ENCODE measurements at regions not wholly inside any gene's neighbourhood (a gene's known extent, or its start where the extent isn't known, plus 50 kb on each side); places are given as distances from the start of the nearest gene placed in this dataset.

- ATAC-seq: no peak
- POLR2A ChIA-PET: no interaction called here
- Mint-ChIP-seq H3K27me3 (no peaks in the 10 kb centered on the region), H3K9me3 (no peaks in the 10 kb centered on the region), H3K4me1 (ENCODE audit: low read depth) (no peaks in the 10 kb centered on the region), H3K4me3 (no peak overlapping the region), H3K27ac (no peak overlapping the region), H3K36me3 (ENCODE audit: low read depth) (no peaks in the 10 kb centered on the region)
- CTCF ChIA-PET: no interaction called here
- TF ChIP-seq CTCF (IDR thresholded peaks at IDR 0.05): no peak
- DNase-seq: no peak
- intact Hi-C loops (cut with micrococcal nuclease): no loop called here
Measured at GRCh38 chr7:15839416-15840100, 153.1 kb upstream of the MEOX2 start.

GRCh38 chr7:15838265-15838664 is 151.8 kb upstream of the MEOX2 start:
- ChIA-PET POLR2A (no interaction called here), CTCF (no interaction called here)
- TF ChIP-seq CTCF (IDR thresholded peaks at IDR 0.05): no peak
- Mint-ChIP-seq H3K4me3 (no peak overlapping the region), H3K36me3 (ENCODE audit: low read depth) (no peaks in the 10 kb centered on the region), H3K4me1 (ENCODE audit: low read depth) (no peaks in the 10 kb centered on the region), H3K27ac (no peak overlapping the region), H3K9me3 (no peaks in the 10 kb centered on the region), H3K27me3 (no peaks in the 10 kb centered on the region)
- ATAC-seq (no peak), DNase-seq (no peak)
- intact Hi-C loops (cut with micrococcal nuclease): no loop called here

- Mint-ChIP-seq H3K27ac (no peak overlapping the region), H3K4me3 (no peak overlapping the region), H3K36me3 (ENCODE audit: low read depth) (no peaks in the 10 kb centered on the region), H3K9me3 (no peaks in the 10 kb centered on the region), H3K4me1 (ENCODE audit: low read depth) (no peaks in the 10 kb centered on the region), H3K27me3 (no peaks in the 10 kb centered on the region)
- no peak for TF ChIP-seq CTCF (IDR thresholded peaks at IDR 0.05)
- ChIA-PET CTCF (no interaction called here), POLR2A (no interaction called here)
- intact Hi-C loops (cut with micrococcal nuclease): no loop called here
- no peak for DNase-seq
- ATAC-seq: no peak
Measured at GRCh38 chr7:15837306-15837950, 150.9 kb upstream of the MEOX2 start.

GRCh38 chr7:15836651-15837050 is 150.2 kb upstream of the MEOX2 start:
- Mint-ChIP-seq H3K4me3 (no peak overlapping the region), H3K36me3 (ENCODE audit: low read depth) (no peaks in the 10 kb centered on the region), H3K4me1 (ENCODE audit: low read depth) (no peaks in the 10 kb centered on the region), H3K27me3 (no peaks in the 10 kb centered on the region), H3K9me3 (no peaks in the 10 kb centered on the region), H3K27ac (no peak overlapping the region)
- POLR2A ChIA-PET: no interaction called here
- ATAC-seq: no peak
- CTCF ChIA-PET: no interaction called here
- no peak for TF ChIP-seq CTCF (IDR thresholded peaks at IDR 0.05)
- no peak for DNase-seq
- intact Hi-C loops (cut with micrococcal nuclease): no loop called here

GRCh38 chr7:15836041-15836440 is 149.6 kb upstream of the MEOX2 start:
- TF ChIP-seq CTCF (IDR thresholded peaks at IDR 0.05): no peak
- ChIA-PET CTCF (interaction anchor here (0.6 kb wide), 1 partner anchor 37 kb away, joined by 3 read pairs; no protein-coding TSS in a partner anchor), POLR2A (no interaction called here)
- no peak for DNase-seq
- H3K4me1 Mint-ChIP-seq (ENCODE audit: low read depth): no peaks in the 10 kb centered on the region
- H3K36me3 Mint-ChIP-seq (ENCODE audit: low read depth): no peaks in the 10 kb centered on the region
- intact Hi-C loops (cut with micrococcal nuclease): no loop called here
- H3K4me3 Mint-ChIP-seq: no peak overlapping the region
- H3K27me3 Mint-ChIP-seq: no peaks in the 10 kb centered on the region
- no peak for ATAC-seq
- no peak overlapping the region for H3K27ac Mint-ChIP-seq
- no peaks in the 10 kb centered on the region for H3K9me3 Mint-ChIP-seq
